Iris pigment epithelial cell (primary cell): ENCODE measurements at regions not wholly inside any gene's neighbourhood (a gene's known extent, or its start where the extent isn't known, plus 50 kb on each side); places are given as distances from the start of the nearest gene placed in this dataset.
"Not testable (repeated sequence)": the region's sequence is repeated elsewhere in the genome, so short reads cannot be mapped to it uniquely, and the experiment has no call there.

Experiments used
- DNase-seq: peaks from one replicate; pipeline ENCODE4 v3.0.0-alpha.2; 2011; ENCODE audit warnings: low read depth

- no peak for DNase-seq
Measured at GRCh38 chr7:118801366-118801765, 576.9 kb downstream of the ANKRD7 start.

GRCh38 chr7:118802726-118803125 is 578.2 kb downstream of the ANKRD7 start:
- no peak for DNase-seq

- no peak for DNase-seq
Measured at GRCh38 chr7:118826246-118826645, 601.7 kb downstream of the ANKRD7 start.

- DNase-seq: no peak
Measured at GRCh38 chr7:118836933-118837332, 612.4 kb downstream of the ANKRD7 start.

- no peak for DNase-seq
Measured at GRCh38 chr7:118839515-118839914, 615.0 kb downstream of the ANKRD7 start.

GRCh38 chr7:118843456-118843855 is 619.0 kb downstream of the ANKRD7 start:
- DNase-seq: no peak

- DNase-seq: no peak
Measured at GRCh38 chr7:118844748-118845147, 620.2 kb downstream of the ANKRD7 start.

- DNase-seq: no peak
Measured at GRCh38 chr7:118845791-118846190, 621.3 kb downstream of the ANKRD7 start.

- no peak for DNase-seq
Measured at GRCh38 chr7:118846977-118847376, 622.5 kb downstream of the ANKRD7 start.

GRCh38 chr7:118855290-118855689 is 630.8 kb downstream of the ANKRD7 start:
- no peak for DNase-seq

GRCh38 chr7:118858651-118859149 is 634.2 kb downstream of the ANKRD7 start:
- no peak for DNase-seq

- no peak for DNase-seq
Measured at GRCh38 chr7:118861581-118861980, 637.1 kb downstream of the ANKRD7 start.

GRCh38 chr7:118862740-118863139 is 638.2 kb downstream of the ANKRD7 start:
- DNase-seq: no peak

- no peak for DNase-seq
Measured at GRCh38 chr7:118863966-118864365, 639.5 kb downstream of the ANKRD7 start.

- no peak for DNase-seq
Measured at GRCh38 chr7:118867860-118868259, 643.4 kb downstream of the ANKRD7 start.

GRCh38 chr7:118869141-118869540 is 644.6 kb downstream of the ANKRD7 start:
- not testable (repeated sequence) for DNase-seq

- DNase-seq: no peak
Measured at GRCh38 chr7:118870187-118870586, 645.7 kb downstream of the ANKRD7 start.

- peak; percentile 0 for DNase-seq
Measured at GRCh38 chr7:118872568-118872967, 648.1 kb downstream of the ANKRD7 start.

GRCh38 chr7:118877187-118877586 is 652.7 kb downstream of the ANKRD7 start:
- no peak for DNase-seq

GRCh38 chr7:118878336-118878735 is 653.8 kb downstream of the ANKRD7 start:
- DNase-seq: no peak

GRCh38 chr7:118898284-118898683 is 673.8 kb downstream of the ANKRD7 start:
- no peak for DNase-seq

GRCh38 chr7:118902600-118902999 is 678.1 kb downstream of the ANKRD7 start:
- DNase-seq: no peak

- DNase-seq: no peak
Measured at GRCh38 chr7:118907911-118908527, 683.5 kb downstream of the ANKRD7 start.

- not testable (repeated sequence) for DNase-seq
Measured at GRCh38 chr7:118916120-118916519, 691.6 kb downstream of the ANKRD7 start.
